Esophagus muscularis mucosa (tissue), 4 donors: ENCODE measurements at regions not wholly inside any gene's neighbourhood (a gene's known extent, or its start where the extent isn't known, plus 50 kb on each side); places are given as distances from the start of the nearest gene placed in this dataset.

Experiments
- EP300 ChIP-seq: sonication (generic); formaldehyde crosslinking; IDR thresholded peaks from one replicate; pipeline ENCODE4 v1.6.1; 2017; ENCODE audit warnings: antibody characterized with exemption
- POLR2A ChIP-seq: fragments of 450-650 bp; IDR thresholded peaks from one replicate; pipeline ENCODE4 v1.6.1; 2017; ENCODE audit warnings: antibody characterized with exemption, moderate library complexity, mild to moderate bottlenecking, low read depth
- TF ChIP-seq, protein P1 (sequence below), 3 experiments: fragments of 200-600 bp in 2 of 3; fragments of 450-650 bp in 1 of 3; sonication (generic) in 2 of 3; IDR thresholded peaks; one replicate each; pipeline ENCODE4 v1.5.1; 2017 to 2019; ENCODE audit warnings: antibody characterized with exemption in 3 of 3, mild to moderate bottlenecking in 2 of 3, moderate library complexity in 1 of 3

- TF ChIP-seq, protein P1, sequence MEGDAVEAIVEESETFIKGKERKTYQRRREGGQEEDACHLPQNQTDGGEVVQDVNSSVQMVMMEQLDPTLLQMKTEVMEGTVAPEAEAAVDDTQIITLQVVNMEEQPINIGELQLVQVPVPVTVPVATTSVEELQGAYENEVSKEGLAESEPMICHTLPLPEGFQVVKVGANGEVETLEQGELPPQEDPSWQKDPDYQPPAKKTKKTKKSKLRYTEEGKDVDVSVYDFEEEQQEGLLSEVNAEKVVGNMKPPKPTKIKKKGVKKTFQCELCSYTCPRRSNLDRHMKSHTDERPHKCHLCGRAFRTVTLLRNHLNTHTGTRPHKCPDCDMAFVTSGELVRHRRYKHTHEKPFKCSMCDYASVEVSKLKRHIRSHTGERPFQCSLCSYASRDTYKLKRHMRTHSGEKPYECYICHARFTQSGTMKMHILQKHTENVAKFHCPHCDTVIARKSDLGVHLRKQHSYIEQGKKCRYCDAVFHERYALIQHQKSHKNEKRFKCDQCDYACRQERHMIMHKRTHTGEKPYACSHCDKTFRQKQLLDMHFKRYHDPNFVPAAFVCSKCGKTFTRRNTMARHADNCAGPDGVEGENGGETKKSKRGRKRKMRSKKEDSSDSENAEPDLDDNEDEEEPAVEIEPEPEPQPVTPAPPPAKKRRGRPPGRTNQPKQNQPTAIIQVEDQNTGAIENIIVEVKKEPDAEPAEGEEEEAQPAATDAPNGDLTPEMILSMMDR (IDR thresholded peaks at IDR 0.05), result no peak
- TF ChIP-seq EP300, result no peak
- no peak for TF ChIP-seq POLR2A
Measured at GRCh38 chr5:35305336-35306020, 75.2 kb upstream of the PRLR start.
